Testis (tissue), 2 donors: ENCODE measurements at regions not wholly inside any gene's neighbourhood (a gene's known extent, or its start where the extent isn't known, plus 50 kb on each side); places are given as distances from the start of the nearest gene placed in this dataset.

Source experiments
- DNase-seq: peaks from one replicate; pipeline ENCODE4 v3.0.0-alpha.2; 2019
- H3K27ac ChIP-seq, 2 donors: fragments of 200-600 bp; sonication (generic); one replicate each; pipeline ENCODE4 v1.5.1; 2019
- H3K27me3 ChIP-seq: fragments of 200-600 bp; sonication (generic); one replicate; pipeline ENCODE4 v1.5.1; 2019
- H3K36me3 ChIP-seq: fragments of 200-600 bp; sonication (generic); one replicate; pipeline ENCODE4 v1.5.1; 2017; ENCODE audit warnings: low read depth; ENCODE audit errors: missing control alignments
- H3K4me1 ChIP-seq: fragments of 200-600 bp; sonication (generic); one replicate; pipeline ENCODE4 v1.5.1; 2019
- H3K4me3 ChIP-seq, 2 donors: fragments of 200-600 bp; sonication (generic); one replicate each; pipeline ENCODE4 v1.5.1; 2017 to 2019
- H3K9me3 ChIP-seq: fragments of 200-600 bp; sonication (generic); one replicate; pipeline ENCODE4 v1.5.1; 2017
- CTCF ChIP-seq, 3 experiments: fragments of 450-650 bp in 2 of 3; fragments of 200-600 bp in 1 of 3; sonication (generic) in 1 of 3; IDR thresholded peaks; one replicate each; pipeline ENCODE4 v1.5.1; 2016 to 2019; ENCODE audit warnings: antibody characterized with exemption in 3 of 3, mild to moderate bottlenecking in 2 of 3, moderate library complexity in 1 of 3
- POLR2A ChIP-seq: fragments of 450-650 bp; IDR thresholded peaks from one replicate; pipeline ENCODE4 v1.6.1; 2017; ENCODE audit warnings: antibody characterized with exemption, mild to moderate bottlenecking, moderate library complexity
- WGBS, 2 donors: methylation state at CpG; one replicate each; pipeline ENCODE4 v1.1.5; 2018; 5-methylcytosine and 5-hydroxymethylcytosine counted together
- intact Hi-C: fragments of 100-400 bp; cut with DNase I; formaldehyde crosslinking; loops from one replicate; pipeline ENCODE4 v1.15.1; 2023; ENCODE audit warnings: low total_unique reads

DNA sequence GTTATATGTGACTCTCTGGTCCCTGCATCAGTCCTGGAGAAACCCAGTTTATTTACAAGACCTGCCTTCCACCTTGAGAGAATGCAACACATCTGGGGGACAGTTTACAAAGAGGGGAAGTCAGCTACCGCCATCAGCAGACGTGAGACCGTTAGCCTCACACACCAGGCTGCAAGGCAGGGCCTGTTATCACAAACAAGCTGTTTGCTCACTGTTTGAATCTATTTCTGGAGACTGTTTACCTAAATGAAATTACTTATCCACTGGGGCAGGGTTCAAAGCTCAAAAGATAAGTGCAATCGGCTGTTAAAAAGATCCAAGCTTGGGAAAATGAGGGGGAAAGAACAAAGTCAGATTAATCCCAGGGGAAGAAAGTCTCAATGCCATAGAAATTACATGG lies 134.4 kb downstream of the ZNF281 start:
- no peak for TF ChIP-seq CTCF (IDR thresholded peaks at IDR 0.05)
- no peak for TF ChIP-seq POLR2A
- no peak for DNase-seq
- Histone ChIP-seq H3K27ac (no peak overlapping the region), H3K9me3 (no peaks in the 10 kb centered on the region), H3K4me3 (no peak overlapping the region), H3K4me1 (no peaks in the 10 kb centered on the region), H3K36me3 (no peaks in the 10 kb centered on the region), H3K27me3 (no peaks in the 10 kb centered on the region)
- WGBS, 2 donors, result 41 to 49% methylated on average over 4 of the region's 4 CpGs
- intact Hi-C loops, result no loop called here

DNA sequence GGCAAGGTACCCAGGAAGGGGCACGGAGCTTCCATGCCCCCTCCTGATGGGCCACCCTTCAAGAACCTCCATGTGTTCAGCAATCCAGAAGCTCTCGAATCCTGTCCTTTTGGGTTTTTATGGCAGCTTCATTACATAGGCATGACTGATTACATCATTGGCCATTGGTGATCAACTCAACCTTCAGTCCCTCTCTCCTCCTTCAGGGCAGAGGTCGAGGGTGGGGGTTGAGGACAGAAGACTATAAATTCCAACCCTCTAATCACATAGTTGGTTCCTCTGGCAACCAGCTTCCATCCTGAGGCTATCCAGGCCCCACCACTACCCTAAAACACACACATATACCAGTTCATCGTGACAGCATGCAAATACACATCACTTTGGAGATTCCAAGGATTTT lies 135.7 kb downstream of the ZNF281 start:
- H3K4me3 ChIP-seq, result no peak overlapping the region
- WGBS, 2 donors, result 70 to 82% methylated on average over 4 of the region's 4 CpGs
- TF ChIP-seq POLR2A (no peak), CTCF (IDR thresholded peaks at IDR 0.05) (no peak)

DNA sequence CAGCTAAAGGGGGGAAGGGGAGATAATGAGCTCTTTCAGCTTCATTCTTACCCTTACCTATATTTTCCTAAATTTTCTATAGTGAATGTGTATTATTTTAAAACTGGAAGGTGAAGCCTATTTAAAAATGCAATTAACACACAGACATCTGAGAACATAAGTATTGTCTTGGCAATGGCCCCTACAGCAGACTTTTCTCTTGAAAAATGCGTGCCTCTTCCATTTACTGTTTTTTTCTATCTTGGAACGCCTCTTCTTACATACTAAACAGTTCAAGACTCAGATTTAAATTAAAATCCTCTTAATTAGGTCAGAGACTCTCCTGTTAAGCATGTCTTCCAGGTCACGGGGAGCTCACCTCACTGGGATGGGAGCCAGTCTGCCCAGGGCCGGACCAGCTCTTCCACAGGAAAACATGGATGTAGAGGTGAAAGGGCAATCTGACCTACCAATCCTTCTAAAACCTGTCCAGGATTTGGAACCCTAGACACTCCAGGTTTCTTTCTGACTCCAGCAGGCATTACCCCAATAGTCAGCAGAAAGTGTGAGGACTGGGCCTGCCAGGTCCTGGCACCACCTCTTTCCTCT lies 137.3 kb downstream of the ZNF281 start:
- no peak overlapping the region for H3K4me3 ChIP-seq
- H3K36me3 ChIP-seq, result no peaks in the 10 kb centered on the region
- WGBS, 2 donors, result 71 to 81% methylated on average over 4 of the region's 4 CpGs
- intact Hi-C loops, result no loop called here
- no peak overlapping the region for H3K27ac ChIP-seq
- no peak for DNase-seq
- H3K4me1 ChIP-seq, result no peaks in the 10 kb centered on the region
- no peaks in the 10 kb centered on the region for H3K9me3 ChIP-seq
- TF ChIP-seq POLR2A, result no peak
- TF ChIP-seq CTCF (IDR thresholded peaks at IDR 0.05), result no peak
- no peaks in the 10 kb centered on the region for H3K27me3 ChIP-seq

More for the DNA sequence above, 135.7 kb downstream of the ZNF281 start:
- no peak for DNase-seq
- H3K27me3 ChIP-seq, result no peaks in the 10 kb centered on the region
- intact Hi-C loops, result no loop called here
- H3K4me1 ChIP-seq, result no peaks in the 10 kb centered on the region
- no peaks in the 10 kb centered on the region for H3K9me3 ChIP-seq
- no peak overlapping the region for H3K27ac ChIP-seq
- no peaks in the 10 kb centered on the region for H3K36me3 ChIP-seq

DNA sequence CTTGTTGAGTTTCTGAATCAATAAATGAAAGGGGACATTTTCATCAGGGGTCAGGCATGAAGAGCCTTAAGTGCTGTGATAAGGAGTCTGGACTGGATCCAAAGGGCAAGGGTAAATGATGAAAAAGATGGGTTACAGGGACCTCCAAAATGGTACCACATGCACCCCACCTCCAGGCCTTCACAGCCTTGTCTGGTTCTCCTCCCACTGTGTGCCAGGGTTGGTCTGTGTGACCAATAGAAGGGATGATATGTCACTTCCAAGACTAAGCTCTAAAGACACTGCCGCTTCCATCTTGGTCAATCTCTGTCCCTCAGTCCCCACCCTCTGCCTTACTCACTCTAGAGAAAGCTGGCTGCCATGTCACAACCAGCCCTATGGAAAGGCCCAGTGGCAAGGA lies 140.6 kb downstream of the ZNF281 start:
- Histone ChIP-seq H3K27ac (no peak overlapping the region), H3K27me3 (no peaks in the 10 kb centered on the region), H3K4me1 (no peaks in the 10 kb centered on the region), H3K4me3 (no peak overlapping the region), H3K9me3 (no peaks in the 10 kb centered on the region), H3K36me3 (no peaks in the 10 kb centered on the region)
- WGBS, 2 donors, result 94 to 100% methylated on average over 1 of the region's 1 CpG
- intact Hi-C loops, result no loop called here
- TF ChIP-seq CTCF (IDR thresholded peaks at IDR 0.05) (no peak), POLR2A (no peak)
- no peak for DNase-seq

GRCh38 chr1:200267937-200268336 lies 141.9 kb downstream of the ZNF281 start:
- H3K9me3 ChIP-seq, result no peaks in the 10 kb centered on the region
- no peak overlapping the region for H3K4me3 ChIP-seq
- H3K27me3 ChIP-seq, result no peaks in the 10 kb centered on the region
- no peak overlapping the region for H3K27ac ChIP-seq
- 65 to 70% methylated on average over 1 of the region's 1 CpG for WGBS, 2 donors
- no peak for TF ChIP-seq POLR2A
- no peak for TF ChIP-seq CTCF (IDR thresholded peaks at IDR 0.05)
- no peaks in the 10 kb centered on the region for H3K36me3 ChIP-seq
- DNase-seq, result no peak
- intact Hi-C loops, result no loop called here
- H3K4me1 ChIP-seq, result no peaks in the 10 kb centered on the region
